ENCODE measurements at regions not wholly inside any gene's neighbourhood (a gene's known extent, or its start where the extent isn't known, plus 50 kb on each side); places are given as distances from the start of the nearest gene placed in this dataset.

- DNase-seq, result no peak
Observed at GRCh38 chr14:89024691-89025090, 200.2 kb downstream of the TTC8 start.

- DNase-seq, result peak; percentile 23
Observed at GRCh38 chr14:89025561-89026236, 201.2 kb downstream of the TTC8 start.

DNA sequence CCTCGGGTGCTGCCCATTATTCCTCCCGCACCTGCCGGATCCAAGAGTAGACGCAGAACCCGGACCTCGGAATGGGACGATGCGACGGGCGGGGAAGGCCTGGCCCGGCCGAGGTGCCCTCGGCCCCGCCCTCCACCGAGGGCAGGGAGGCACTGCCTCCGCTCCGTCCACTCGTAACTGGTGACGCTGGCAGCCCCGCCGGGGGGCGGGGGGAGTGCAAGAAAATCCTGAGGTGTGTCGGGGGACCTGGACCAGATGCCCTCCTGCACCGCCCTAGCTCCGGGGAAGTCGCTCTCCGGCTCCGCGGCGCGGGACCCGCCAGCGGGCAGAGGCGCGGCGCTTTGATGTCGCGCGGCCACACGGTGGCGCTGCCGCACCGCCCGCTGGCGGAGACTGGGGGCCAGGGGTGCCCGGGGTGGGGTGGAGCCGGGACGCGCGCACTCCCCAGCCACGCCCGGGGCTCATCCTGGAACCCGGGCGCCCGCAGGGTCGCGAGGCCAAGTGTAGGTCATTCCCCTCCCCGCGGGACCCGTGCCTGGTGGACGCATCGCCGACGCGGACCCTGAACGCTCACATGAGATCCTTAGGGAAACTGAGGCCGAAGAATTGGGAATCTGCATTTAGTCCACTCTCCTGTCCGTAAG, 202.8 kb downstream of the TTC8 start:
- DNase-seq, result peak; percentile 54

GRCh38 chr14:89028462-89029134, 204.1 kb downstream of the TTC8 start:
- DNase-seq, result no peak

DNA sequence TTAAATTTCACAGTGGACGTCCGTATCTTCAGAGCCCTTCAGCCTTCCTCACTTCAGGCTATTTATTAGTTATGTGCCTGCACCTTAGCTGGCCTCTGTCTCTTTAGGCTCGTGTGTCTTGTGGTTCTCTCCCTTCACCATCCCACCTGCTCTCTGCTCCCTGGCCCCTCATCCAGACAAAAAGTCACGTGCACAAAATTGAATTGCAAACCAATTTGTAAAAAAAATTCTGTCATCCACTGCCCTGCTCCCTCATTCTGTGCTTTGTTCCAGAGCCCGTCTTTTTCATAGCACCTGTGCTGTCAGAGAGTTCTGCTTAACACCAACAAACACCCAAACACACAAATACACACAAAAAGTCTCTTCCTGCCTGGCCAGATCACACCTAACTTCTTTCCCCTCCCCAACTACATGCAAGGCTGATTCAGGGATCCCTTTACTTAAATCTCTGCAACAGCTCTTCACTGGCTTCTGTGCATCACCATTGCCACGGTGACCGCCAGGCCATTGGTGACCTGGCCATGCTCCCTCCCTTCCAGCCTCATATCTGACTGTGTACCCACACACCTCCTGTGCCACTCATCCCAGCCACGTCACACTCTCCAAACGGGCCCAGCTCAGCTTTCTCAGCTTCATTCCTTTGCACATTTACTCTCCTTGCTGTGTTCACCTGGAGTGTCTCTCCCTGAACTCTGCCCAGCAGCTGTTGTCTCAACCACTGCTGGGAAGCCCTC, 205.7 kb downstream of the TTC8 start:
- DNase-seq, result no peak

DNA sequence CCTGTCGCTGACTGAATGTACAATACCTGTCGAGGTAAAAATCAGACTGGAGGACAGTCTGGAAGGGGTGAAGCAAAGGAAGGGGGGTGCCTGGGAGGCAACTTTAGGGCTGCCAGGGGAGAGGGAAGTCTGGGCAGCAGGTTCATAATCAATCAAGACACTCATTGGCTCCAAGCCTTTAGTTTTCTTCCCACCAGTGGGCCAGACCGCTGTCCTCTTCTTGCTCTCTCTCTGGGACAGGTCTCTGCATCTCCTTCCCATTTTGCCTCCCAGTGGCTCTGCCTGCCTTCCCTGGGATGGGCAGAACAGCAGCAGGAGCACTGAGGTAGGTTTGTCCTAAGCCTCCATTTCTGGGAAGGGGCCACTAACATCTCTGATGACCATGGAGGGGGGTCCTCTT, 206.5 kb downstream of the TTC8 start:
- DNase-seq, result no peak

GRCh38 chr14:89032086-89032649, 207.7 kb downstream of the TTC8 start:
- DNase-seq, result no peak

DNA sequence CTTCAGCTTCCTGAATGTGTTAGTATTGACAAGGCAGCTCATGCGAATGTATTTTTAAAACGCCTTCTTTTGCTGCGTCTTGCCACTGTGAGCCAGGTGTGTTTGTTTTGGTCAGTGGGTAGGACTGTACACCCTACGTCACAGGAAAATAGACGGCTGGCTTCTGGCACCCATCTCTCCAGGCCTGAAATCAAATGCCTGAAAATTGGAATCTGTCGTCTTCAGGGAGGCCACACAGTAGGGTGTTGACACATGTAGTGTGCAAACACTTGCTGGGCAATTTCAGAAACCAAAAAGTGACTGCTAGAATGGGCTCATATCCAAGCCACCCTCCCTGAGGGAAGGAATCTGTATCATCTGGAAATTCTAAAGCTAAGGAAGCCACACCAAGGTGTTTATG, 209.3 kb downstream of the TTC8 start:
- no peak for DNase-seq

DNA sequence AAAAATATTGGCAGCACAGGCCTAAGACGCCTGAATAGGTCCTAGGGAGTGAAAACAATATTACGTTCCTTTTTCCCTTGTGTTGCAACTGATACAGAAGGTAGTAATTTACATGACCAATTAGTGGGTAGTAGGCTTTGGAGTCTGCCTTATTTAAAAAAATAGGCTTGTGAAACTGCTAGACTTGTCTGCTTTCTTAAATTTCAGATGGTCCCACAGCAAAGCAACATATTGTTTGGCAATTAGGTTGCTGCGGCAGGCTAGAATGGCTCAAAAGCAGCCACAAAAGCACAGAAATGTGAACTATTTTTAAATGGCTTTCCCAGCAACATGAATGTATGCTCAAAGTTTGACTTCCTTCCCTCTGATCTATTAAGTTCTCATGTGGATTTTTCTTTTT, 211.9 kb downstream of the TTC8 start:
- DNase-seq, result no peak

GRCh38 chr14:89037065-89037464, 212.6 kb downstream of the TTC8 start:
- no peak for DNase-seq

GRCh38 chr14:89040080-89040459, 215.6 kb downstream of the TTC8 start:
- DNase-seq, result peak; percentile 8

GRCh38 chr14:89040460-89041256, 216.2 kb downstream of the TTC8 start:
- DNase-seq, result peak; percentile 91

DNA sequence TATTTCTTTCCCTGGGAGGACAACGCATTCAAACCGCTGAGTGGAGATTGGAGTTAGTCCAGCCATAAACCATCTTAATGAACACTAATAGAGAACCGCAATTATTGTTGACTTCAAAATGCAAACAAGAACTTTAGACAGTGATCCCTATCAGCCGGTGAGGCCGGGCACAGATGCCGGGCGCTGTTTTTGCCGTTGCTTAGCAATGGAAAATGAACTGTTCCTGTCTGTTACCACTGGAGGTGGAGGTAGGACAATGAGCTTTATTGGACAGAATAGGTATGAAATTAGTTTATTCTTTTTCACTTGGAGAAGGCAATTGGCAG, 216.8 kb downstream of the TTC8 start:
- no peak for DNase-seq

GRCh38 chr14:89042021-89042420, 217.6 kb downstream of the TTC8 start:
- no peak for DNase-seq

DNA sequence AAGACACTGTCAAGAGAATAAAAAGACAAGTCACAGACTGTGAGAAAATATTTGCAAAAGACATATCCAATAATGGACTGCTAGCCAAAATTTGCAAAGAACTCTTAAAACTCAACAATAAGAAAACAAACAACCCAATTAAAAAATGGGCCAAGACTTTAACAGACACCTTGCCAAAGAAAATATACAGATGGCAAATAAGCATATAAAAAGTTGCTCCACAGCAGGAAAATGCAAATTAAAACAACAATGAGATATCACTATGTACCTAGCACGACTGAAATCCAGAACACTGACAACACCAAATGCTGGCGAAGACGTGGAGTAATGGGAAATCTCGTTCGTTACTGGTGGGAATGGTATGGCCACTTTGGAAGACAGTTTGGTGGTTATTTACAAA, 228.9 kb downstream of the TTC8 start:
- DNase-seq, result no peak

GRCh38 chr14:89056394-89056793, 231.9 kb downstream of the TTC8 start:
- no peak for DNase-seq

DNA sequence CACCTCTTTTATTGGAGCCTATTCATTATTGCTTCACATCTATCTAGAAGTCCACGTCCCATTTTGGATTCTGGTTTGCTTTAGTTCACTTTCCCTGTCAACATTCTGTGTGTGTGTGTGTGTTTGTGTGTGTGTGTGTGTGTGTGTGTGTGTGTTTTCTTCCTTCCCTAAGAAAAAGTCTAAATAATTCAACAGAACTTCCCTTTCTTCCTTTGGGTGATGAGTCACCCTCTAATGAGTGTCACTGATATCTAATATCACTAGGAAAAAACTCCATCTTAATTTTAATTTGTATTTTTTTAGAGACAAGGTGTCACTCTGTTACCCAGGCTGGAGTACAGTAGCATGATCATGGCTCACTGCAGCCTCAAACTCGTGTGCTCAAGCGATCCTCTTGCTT, 234.2 kb downstream of the TTC8 start:
- DNase-seq, result no peak

- DNase-seq, result peak; percentile 35
Observed at GRCh38 chr14:89060191-89060590, 235.7 kb downstream of the TTC8 start.

DNA sequence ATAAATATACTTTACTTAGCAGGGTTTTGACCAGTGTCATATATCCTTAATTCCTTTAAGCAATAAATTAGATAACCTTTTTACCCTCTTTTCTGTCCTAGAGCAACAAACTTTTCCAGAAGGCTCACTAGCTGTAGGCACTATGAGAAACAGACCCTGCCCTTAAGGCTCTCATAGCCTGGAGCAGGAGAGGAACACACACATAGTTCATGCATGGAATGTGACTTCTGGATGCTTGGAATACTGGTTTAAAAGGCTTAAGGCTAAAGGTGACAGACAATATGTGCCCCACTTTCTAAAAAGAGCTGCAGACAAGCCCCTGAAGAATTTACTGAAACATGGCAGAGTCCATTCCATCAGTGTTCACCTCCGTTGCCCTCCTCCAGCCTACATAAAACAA, 237.2 kb downstream of the TTC8 start:
- peak; percentile 23 for DNase-seq

DNA sequence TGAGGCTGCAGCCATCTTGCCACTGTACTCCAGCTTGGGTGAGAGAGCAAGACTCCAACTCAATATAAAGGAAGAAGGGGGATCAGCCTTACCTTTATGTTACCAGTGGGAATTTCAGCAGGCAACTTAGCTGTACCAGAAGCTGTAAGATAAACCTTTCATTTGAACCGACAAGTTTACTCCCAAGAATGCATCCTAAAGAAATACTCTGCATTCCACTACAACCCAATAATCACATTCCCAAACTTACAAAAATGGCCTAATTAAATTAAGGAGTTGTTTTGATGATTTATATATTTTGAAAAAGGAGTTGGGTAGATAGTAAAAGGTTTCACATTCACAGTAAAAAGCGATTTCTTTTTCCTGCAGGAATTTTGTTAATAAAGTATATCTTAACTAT, 241.4 kb downstream of the TTC8 start:
- DNase-seq, result no peak

DNA sequence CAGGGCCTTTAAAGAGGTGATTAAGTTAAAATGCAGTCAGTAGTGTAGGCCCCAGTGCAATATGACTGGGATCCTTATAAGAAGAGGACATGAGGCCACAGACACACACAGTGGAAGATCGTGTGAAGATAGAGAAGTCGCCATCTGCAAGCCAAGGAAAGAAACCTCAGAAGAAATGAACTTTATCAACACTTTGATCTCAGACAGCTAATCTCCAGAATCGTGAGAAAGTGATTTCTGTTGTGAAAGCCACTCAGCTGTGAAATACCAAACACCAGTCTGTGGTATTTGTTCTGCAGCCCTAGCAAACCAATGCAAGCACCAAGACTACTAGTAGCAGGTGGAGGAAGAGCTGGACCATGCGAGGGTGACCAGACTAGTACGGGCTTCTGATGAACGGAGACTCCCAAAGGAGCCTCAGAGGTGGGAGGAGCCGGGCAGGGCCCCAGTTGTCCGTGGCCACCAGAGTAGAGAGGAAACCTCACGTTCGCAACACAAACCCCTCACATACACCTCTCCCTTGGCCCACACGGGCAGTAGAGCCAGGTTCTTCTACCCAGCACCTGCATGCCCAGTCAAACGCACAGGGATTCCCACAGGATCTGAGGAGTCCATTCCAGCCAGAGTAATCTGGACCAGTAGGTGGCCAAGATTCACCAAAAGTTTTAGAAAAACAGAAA, 243.0 kb downstream of the TTC8 start:
- DNase-seq, result no peak
